Erythroblast (primary cell): ENCODE measurements at regions not wholly inside any gene's neighbourhood (a gene's known extent, or its start where the extent isn't known, plus 50 kb on each side); places are given as distances from the start of the nearest gene placed in this dataset.
"Not testable (repeated sequence)": the region's sequence is repeated elsewhere in the genome, so short reads cannot be mapped to it uniquely, and the experiment has no call there.

Source experiments
- DNase-seq, 2 experiments: peaks; one replicate each; lab custom pipeline; 2025; lab: John Stamatoyannopoulos, UW
- GATA1 ChIP-seq: IDR thresholded peaks from 2 replicates; pipeline ENCODE4 v1.6.1; 2011; ENCODE audit warnings: low read depth, mild to moderate bottlenecking, control low read depth, low read length, moderate library complexity
- POLR2A ChIP-seq: IDR thresholded peaks from 2 replicates; pipeline ENCODE4 v1.6.1; 2011; ENCODE audit warnings: mild to moderate bottlenecking, low read length

DNA sequence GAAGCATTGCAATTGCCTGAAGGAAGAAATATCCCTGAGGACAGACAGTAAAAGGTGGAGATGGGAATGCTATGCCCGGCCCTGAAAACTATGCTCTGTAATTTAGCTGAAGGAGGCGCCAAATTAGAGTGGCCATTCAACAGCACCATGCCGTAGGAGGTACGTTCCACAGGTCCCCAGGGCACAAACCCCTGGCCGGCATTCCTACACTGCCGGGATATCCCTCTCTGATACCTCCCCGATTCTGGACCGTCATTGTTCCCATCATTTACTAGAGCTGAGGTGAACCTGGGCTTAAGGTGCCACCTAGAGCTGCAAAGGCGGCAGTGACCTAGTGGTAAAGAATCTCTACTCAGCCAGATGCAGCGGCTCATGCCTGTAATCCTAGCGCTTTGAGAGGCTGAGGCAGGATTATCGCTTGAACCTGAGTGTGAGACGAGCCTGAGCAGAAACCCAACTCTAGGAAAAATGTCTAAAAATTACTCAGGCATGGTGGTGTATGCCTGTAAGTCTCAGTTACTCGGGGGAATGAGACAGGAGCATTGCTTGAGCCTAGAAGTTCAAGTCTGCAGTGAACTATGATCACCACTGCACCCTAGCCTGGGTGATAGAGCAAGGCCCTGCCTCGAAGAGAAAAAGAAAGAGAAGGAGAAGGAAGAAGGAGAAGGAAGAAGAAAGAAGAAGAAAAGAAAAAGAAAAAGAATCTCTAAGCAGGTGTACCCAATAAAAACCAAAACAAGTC lies 53.0 kb upstream of the TNKS2 start:
- DNase-seq, result no peak
- TF ChIP-seq GATA1 (no peak), POLR2A (no peak)

DNA sequence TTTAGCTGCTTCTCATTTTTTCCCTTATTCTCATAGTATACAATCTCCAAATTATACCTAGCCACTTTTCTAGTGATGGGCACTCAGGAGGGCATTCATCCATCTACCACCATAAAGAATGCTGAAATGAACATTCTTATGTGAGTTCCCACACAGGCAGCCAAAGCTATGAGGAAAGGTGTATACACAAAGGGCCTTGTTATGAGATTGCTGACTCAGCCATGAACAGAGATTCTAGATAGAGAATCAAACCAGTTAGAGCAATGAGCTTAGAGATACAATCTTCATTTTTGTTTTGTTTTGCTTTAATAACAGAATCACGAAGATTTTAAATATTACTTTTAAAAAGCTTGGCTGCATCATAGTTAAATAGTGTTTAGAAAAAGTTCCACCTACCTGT lies 54.8 kb upstream of the TNKS2 start:
- no peak for TF ChIP-seq GATA1
- no peak for TF ChIP-seq POLR2A
- DNase-seq, result no peak

DNA sequence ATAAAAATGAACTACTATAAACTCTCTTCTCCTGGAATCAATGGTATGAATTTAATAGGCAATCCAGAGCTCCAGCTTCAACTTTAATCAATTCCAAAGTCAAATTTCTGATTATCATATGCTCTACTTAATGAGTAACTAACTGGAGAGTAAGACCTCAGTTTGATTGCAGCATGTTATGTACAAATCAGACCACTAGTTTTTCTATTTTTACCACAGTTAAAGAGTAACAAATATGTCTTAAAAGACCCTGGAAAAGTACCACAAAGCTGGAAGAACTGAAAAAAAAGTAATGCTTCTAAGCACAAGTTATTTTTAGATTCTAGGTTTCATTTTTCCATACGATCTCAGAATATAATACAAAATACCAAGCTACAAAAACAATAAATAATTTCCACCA lies 56.0 kb upstream of the TNKS2 start:
- no peak for TF ChIP-seq GATA1
- TF ChIP-seq POLR2A, result no peak
- DNase-seq, result no peak

GRCh38 chr10:91741356-91741755 lies 56.9 kb upstream of the TNKS2 start:
- DNase-seq, result no peak
- TF ChIP-seq GATA1 (no peak), POLR2A (no peak)

DNA sequence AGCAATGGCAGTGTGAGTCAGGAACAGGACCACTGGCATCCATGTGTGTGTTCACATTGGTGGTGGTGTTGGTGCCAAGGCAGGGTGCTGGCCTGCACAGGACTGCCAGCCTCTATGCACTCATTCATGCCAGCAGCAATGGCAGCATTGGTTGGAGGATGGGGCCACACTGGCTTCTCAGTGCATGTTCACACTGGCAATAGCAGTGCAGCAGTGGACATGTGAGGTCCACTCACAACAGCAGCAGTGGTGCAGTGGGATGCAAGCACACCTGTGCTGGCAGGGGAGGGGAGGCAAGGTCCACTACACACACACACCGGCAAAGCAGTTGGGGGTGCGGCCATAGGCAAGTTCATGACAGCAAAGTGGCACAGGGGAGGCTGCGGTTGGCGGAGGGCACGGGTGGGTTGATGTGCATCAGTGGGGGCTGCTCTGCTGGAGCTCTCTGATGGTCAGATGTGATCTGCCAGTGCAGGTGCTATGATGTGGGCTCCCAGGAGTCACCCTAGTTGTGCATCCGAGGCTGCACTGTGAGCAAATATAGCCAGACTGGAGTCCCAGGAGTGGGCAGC lies 57.8 kb upstream of the TNKS2 start:
- no peak for DNase-seq
- TF ChIP-seq GATA1, result no peak
- TF ChIP-seq POLR2A, result no peak

DNA sequence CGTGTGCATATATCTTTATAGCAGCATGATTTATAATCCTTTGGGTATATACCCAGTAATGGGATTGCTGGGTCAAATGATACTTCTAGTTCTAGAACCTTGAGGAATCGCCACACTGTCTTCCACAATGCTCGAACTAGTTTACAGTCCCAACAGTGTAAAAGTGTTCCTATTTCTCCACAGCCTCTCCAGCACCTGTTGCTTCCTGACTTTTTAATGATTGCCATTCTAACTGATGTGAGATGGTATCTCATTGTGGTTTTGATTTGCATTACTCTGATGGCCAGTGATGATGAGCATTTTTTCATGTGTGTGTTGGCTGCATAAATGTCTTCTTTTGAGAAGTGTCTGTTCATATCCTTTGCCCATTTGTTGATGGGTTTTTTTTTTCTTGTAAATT lies 66.0 kb upstream of the TNKS2 start:
- not testable (repeated sequence) for DNase-seq

GRCh38 chr10:91729339-91729738 lies 68.9 kb upstream of the TNKS2 start:
- not testable (repeated sequence) for DNase-seq

DNA sequence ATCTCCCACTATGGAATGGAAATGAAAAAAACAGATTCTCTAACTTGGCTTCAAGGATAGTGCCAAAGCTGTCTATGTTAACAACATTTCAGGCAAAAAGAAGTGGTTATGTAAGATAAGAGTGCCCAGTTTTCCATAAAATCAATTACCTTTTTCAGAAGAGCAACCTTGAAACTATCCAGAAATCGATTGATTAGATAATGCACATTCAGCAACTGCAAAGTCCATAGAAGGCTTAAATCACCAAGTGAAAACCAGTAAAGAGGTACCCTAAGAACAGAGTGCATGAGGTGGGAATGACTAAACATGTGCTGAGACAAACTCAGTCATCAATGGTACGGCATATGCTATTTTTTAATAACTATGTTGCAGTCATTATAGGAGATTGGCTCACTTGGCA lies 71.9 kb upstream of the TNKS2 start:
- no peak for DNase-seq
- TF ChIP-seq POLR2A (no peak), GATA1 (no peak)

- TF ChIP-seq POLR2A, result no peak
- no peak for TF ChIP-seq GATA1
Observed at GRCh38 chr10:91724933-91725332, 73.3 kb upstream of the TNKS2 start.

DNA sequence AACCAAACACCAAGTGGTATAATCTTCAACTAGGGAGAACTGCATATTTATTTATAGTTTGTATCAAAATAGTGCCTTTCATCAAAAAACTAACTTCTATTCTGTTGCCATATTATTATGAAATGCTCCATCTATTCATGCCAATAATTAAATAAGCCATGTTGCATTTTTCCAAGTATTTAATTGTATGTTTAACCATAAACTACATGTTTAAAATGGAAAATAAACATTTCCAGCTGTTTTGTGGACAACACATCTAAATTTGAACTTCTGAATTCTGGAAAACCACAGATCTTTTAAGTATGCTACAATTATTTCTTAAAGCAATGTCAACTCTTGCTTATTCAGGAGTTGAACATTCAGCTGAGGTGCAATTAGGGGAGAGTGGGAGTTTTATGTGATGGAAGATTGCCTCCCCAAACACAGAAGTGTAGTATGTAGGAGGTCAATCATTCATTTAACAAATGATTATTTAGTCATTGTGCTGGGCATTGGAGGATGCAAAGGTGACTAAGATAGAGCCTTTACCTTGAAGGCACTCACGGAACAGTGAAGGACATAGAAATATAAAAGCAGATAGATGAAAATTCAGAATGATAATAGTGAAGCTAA lies 80.7 kb upstream of the PPP1R3C start:
- TF ChIP-seq GATA1 (no peak), POLR2A (no peak)

More at GRCh38 chr10:91724933-91725332, 73.3 kb upstream of the TNKS2 start:
- no peak for DNase-seq

GRCh38 chr10:91711885-91712680 lies 79.2 kb upstream of the PPP1R3C start:
- no peak for DNase-seq
- TF ChIP-seq GATA1 (no peak), POLR2A (no peak)

More for the DNA sequence above, 80.7 kb upstream of the PPP1R3C start:
- no peak for DNase-seq

DNA sequence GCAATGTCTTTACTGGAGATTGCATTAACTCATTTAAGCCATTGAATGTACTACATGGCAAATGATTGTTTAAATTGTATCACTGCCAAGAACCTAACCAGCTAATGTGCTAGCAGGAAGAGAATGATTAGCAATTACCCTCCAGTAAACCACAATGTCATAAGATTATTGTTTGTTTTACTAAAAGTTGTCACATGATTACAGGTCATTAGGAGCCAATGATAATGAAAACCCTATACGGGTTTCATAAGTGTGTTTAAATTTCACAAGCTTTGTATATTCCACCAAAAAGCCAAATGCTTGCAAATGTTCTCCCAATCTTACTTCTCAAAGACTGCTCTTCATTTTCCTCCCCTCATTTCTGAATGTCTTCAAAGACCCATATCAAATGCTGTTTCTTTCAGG lies 76.5 kb upstream of the PPP1R3C start:
- no peak for TF ChIP-seq POLR2A
- no peak for TF ChIP-seq GATA1
- no peak for DNase-seq

DNA sequence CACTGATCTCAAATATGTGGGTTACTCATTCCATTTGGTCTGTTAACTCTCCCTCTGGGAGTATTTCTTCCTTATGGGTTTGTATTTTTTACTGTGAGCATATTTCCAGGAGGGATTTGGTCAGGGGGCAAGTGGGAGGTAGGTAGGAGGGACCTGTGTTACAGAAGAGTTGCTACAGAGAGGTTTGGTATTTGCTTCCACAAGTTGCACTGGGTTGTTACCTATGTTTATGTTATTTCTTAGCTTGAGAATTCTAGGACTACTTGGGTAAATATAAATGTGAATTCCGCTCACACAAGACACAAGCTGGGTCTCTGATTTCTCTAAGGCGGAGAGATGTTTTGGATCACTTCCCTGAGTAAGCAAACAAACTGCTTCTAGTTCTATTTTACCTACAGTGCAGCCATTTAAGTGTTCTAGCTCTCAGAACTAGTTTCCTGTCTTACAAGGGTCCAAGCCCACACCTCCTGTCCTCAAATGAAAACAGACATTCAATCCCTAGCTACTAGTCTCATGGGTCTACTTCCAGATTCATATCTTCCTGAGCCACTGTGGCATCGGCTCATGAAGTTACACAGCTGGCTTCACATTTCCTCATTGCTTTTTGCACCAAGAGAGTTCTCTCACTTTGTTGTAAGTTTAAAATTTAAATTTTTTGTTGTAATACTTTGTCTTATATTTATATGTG lies 75.4 kb upstream of the PPP1R3C start:
- DNase-seq, result no peak
- TF ChIP-seq POLR2A (no peak), GATA1 (no peak)

- TF ChIP-seq POLR2A, result no peak
- TF ChIP-seq GATA1, result no peak
- DNase-seq, result no peak
Observed at GRCh38 chr10:91707236-91707635, 74.4 kb upstream of the PPP1R3C start.
